ENCODE measurements at regions not wholly inside any gene's neighbourhood (a gene's known extent, or its start where the extent isn't known, plus 50 kb on each side); places are given as distances from the start of the nearest gene placed in this dataset.

GRCh38 chr3:76976996-76977395 is 62.9 kb upstream of the ROBO2 start:
- TF ChIP-seq, protein P1, sequence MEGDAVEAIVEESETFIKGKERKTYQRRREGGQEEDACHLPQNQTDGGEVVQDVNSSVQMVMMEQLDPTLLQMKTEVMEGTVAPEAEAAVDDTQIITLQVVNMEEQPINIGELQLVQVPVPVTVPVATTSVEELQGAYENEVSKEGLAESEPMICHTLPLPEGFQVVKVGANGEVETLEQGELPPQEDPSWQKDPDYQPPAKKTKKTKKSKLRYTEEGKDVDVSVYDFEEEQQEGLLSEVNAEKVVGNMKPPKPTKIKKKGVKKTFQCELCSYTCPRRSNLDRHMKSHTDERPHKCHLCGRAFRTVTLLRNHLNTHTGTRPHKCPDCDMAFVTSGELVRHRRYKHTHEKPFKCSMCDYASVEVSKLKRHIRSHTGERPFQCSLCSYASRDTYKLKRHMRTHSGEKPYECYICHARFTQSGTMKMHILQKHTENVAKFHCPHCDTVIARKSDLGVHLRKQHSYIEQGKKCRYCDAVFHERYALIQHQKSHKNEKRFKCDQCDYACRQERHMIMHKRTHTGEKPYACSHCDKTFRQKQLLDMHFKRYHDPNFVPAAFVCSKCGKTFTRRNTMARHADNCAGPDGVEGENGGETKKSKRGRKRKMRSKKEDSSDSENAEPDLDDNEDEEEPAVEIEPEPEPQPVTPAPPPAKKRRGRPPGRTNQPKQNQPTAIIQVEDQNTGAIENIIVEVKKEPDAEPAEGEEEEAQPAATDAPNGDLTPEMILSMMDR (IDR thresholded peaks at IDR 0.05 in 2 of 3, conservative IDR thresholded peaks at IDR 0.05 in 1 of 3; ENCODE audit: insufficient read depth in 2 of 3, low read depth in 1 of 3, low read length in 3 of 3) = no peak
- TF ChIP-seq ZBTB7A (IDR thresholded peaks at IDR 0.05; ENCODE audit: borderline replicate concordance, control insufficient read depth, low read depth, low read length) (no peak), MECOM (CRISPR knock-in tag; IDR thresholded peaks at IDR 0.05) (no peak), KDM4B (IDR thresholded peaks at IDR 0.05; ENCODE audit: borderline replicate concordance in 2 of 2, low read depth in 1 of 2) (no peak), ZFP36 (IDR thresholded peaks at IDR 0.05; ENCODE audit: low read depth, low read length, partially characterized antibody) (no peak), MAZ (CRISPR knock-in tag; conservative IDR thresholded peaks at IDR 0.05 in 1 of 2, IDR thresholded peaks at IDR 0.05 in 1 of 2) (no peak), REST (IDR thresholded peaks at IDR 0.05; ENCODE audit: borderline replicate concordance) (no peak), REST (CRISPR knock-in tag; IDR thresholded peaks at IDR 0.05; ENCODE audit: low read depth) (no peak), MAX (CRISPR knock-in tag; IDR thresholded peaks at IDR 0.05) (no peak), ARNT (IDR thresholded peaks at IDR 0.05) (no peak), POLR2AphosphoS2 (IDR thresholded peaks at IDR 0.05; ENCODE audit: low read length) (no peak), CBFB (CRISPR knock-in tag; IDR thresholded peaks at IDR 0.05) (no peak), KAT7 (CRISPR knock-in tag; IDR thresholded peaks at IDR 0.05; ENCODE audit: borderline replicate concordance) (no peak), FOXO4 (CRISPR knock-in tag; IDR thresholded peaks at IDR 0.05) (no peak)
- TF ChIP-seq, protein P2, sequence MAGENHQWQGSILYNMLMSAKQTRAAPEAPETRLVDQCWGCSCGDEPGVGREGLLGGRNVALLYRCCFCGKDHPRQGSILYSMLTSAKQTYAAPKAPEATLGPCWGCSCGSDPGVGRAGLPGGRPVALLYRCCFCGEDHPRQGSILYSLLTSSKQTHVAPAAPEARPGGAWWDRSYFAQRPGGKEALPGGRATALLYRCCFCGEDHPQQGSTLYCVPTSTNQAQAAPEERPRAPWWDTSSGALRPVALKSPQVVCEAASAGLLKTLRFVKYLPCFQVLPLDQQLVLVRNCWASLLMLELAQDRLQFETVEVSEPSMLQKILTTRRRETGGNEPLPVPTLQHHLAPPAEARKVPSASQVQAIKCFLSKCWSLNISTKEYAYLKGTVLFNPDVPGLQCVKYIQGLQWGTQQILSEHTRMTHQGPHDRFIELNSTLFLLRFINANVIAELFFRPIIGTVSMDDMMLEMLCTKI (IDR thresholded peaks at IDR 0.05; ENCODE audit: partially characterized antibody) = no peak

Data from K562 (cell line).